ENCODE measurements at regions not wholly inside any gene's neighbourhood (a gene's known extent, or its start where the extent isn't known, plus 50 kb on each side); places are given as distances from the start of the nearest gene placed in this dataset.

DNA sequence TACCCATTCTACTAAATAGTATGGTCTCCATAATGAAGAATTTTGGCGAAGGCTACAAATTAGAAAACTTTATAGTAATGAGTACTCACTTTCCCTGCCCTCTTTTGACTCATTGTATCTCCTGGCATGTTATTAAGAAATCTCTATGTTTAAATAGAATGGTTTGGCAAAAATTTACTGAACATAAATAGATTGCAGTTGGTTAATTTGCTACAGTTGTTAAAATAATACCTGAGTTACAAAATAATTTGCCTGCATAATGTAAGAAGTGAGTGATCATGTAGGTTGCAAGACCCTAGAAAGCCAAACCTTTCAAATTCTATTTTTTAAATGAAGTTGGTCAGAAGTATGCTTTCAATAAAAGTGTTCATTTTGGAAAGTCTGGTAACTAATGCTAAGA, 176.8 kb upstream of the AHR start:
- WGBS, 2 experiments (ENCODE audit: extremely low coverage in 1 of 2, insufficient coverage in 1 of 2, insufficient read length in 1 of 2, insufficient replicate concordance in 2 of 2, low coverage in 1 of 2, low lambda C conversion rate in 2 of 2, missing lambda C conversion rate in 1 of 2) = 95% methylated on average over 1 of the region's 1 CpG; no CpG with 5 or more reads in 1 of the 2 experiments
- TF ChIP-seq JUND (IDR thresholded peaks at IDR 0.05; ENCODE audit: low read length) (no peak), TAF7 (optimal IDR thresholded peaks at IDR 0.05; ENCODE audit: borderline replicate concordance, low read depth, low read length) (no peak), GTF2F1 (IDR thresholded peaks at IDR 0.05; ENCODE audit: borderline replicate concordance, low read depth, low read length) (no peak), CTBP2 (IDR thresholded peaks at IDR 0.05; ENCODE audit: borderline replicate concordance, insufficient read depth, insufficient read length, low read length) (no peak), RNF2 (IDR thresholded peaks at IDR 0.05; ENCODE audit: borderline replicate concordance, low read depth, low read length, missing control alignments, poor library complexity, severe bottlenecking) (no peak), HDAC2 (IDR thresholded peaks at IDR 0.05; ENCODE audit: borderline replicate concordance in 1 of 2, low read depth in 2 of 2, low read length in 2 of 2) (no peak), MAX (IDR thresholded peaks at IDR 0.05) (no peak), POU5F1 (IDR thresholded peaks at IDR 0.05; ENCODE audit: low read depth, low read length) (no peak), SP4 (IDR thresholded peaks at IDR 0.05; ENCODE audit: low read length) (no peak)
- TF ChIP-seq, protein P1, sequence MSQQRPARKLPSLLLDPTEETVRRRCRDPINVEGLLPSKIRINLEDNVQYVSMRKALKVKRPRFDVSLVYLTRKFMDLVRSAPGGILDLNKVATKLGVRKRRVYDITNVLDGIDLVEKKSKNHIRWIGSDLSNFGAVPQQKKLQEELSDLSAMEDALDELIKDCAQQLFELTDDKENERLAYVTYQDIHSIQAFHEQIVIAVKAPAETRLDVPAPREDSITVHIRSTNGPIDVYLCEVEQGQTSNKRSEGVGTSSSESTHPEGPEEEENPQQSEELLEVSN (IDR thresholded peaks at IDR 0.05) = no peak
- TF ChIP-seq, protein P2, sequence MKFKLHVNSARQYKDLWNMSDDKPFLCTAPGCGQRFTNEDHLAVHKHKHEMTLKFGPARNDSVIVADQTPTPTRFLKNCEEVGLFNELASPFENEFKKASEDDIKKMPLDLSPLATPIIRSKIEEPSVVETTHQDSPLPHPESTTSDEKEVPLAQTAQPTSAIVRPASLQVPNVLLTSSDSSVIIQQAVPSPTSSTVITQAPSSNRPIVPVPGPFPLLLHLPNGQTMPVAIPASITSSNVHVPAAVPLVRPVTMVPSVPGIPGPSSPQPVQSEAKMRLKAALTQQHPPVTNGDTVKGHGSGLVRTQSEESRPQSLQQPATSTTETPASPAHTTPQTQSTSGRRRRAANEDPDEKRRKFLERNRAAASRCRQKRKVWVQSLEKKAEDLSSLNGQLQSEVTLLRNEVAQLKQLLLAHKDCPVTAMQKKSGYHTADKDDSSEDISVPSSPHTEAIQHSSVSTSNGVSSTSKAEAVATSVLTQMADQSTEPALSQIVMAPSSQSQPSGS (IDR thresholded peaks at IDR 0.05; ENCODE audit: low read length) = no peak

More for the DNA sequence above, 176.8 kb upstream of the AHR start:
- Histone ChIP-seq H4K20me1 (replicated peaks in 1 of 2; ENCODE audit: control insufficient read depth in 1 of 2, insufficient read depth in 2 of 2, low read length in 2 of 2) (no peaks in the 10 kb centered on the region), H2BK5ac (ENCODE audit: low read depth, low read length) (no peak overlapping the region), H3K79me1 (ENCODE audit: low read depth, low read length) (no peaks in the 10 kb centered on the region), H3K4me2 (ENCODE audit: insufficient read depth in 1 of 2, low read depth in 2 of 2, low read length in 2 of 2) (no peak overlapping the region), H3K4me1 (replicated peaks in 1 of 4; ENCODE audit: control insufficient read depth in 3 of 4, insufficient read depth in 4 of 4, low read length in 3 of 4) (no peaks in the 10 kb centered on the region), H2BK20ac (ENCODE audit: low read length) (no peak overlapping the region), H3K23ac (ENCODE audit: insufficient read length) (no peak overlapping the region), H2AFZ (ENCODE audit: low read length) (no peak overlapping the region), H3K9ac (replicated peaks in 1 of 4; ENCODE audit: extremely low read depth in 1 of 4, low read depth in 3 of 4, low read length in 3 of 4) (no peak overlapping the region), H3K27me3 (replicated peaks in 1 of 4; ENCODE audit: control insufficient read depth in 3 of 4, extremely low read depth in 1 of 4, insufficient read depth in 3 of 4, low read length in 3 of 4) (no peaks in the 10 kb centered on the region), H3K14ac (ENCODE audit: insufficient read length) (no peak overlapping the region), H3K27ac (ENCODE audit: low read depth, low read length) (no peak overlapping the region), H3K18ac (ENCODE audit: extremely low read depth, low read length) (no peak overlapping the region), H4K5ac (ENCODE audit: insufficient read length, low read depth, low read length) (no peak overlapping the region), H3K36me3 (ENCODE audit: control insufficient read depth in 2 of 4, insufficient read depth in 4 of 4, low read length in 3 of 4) (no peaks in the 10 kb centered on the region), H4K91ac (replicated peaks; ENCODE audit: insufficient read length, low read length) (no peak overlapping the region), H3K9me3 (ENCODE audit: insufficient read depth in 2 of 2, low read depth in 1 of 2, low read length in 1 of 2) (no peaks in the 10 kb centered on the region), H3K23me2 (ENCODE audit: low read depth, low read length) (no peaks in the 10 kb centered on the region; the same call in 1 of the 2 replicates), H2BK120ac (replicated peaks; ENCODE audit: low read depth, low read length) (no peak overlapping the region), H3K56ac (replicated peaks; ENCODE audit: insufficient read length, low read depth, low read length) (no peak overlapping the region), H2AK5ac (ENCODE audit: low read depth, low read length) (no peak overlapping the region), H2BK12ac (ENCODE audit: low read depth, low read length) (no peak overlapping the region), H3K4ac (replicated peaks; ENCODE audit: insufficient read length, low read depth, low read length) (no peak overlapping the region), H3K4me3 (ENCODE audit: extremely low read depth in 1 of 4, insufficient read depth in 2 of 4, low read depth in 3 of 4, low read length in 4 of 4) (no peak overlapping the region), H2BK15ac (ENCODE audit: low read length) (no peak overlapping the region), H3K79me2 (ENCODE audit: control insufficient read depth in 1 of 2, insufficient read depth in 2 of 2, low read length in 2 of 2) (no peaks in the 10 kb centered on the region), H4K8ac (ENCODE audit: extremely low read depth, insufficient read depth, low read length) (no peak overlapping the region)
- DNase-seq (ENCODE audit: low read depth in 1 of 2, low spot score in 2 of 2) (no peak), FAIRE-seq (no peak)
- ChIA-PET POLR2A (ENCODE audit: partially characterized antibody) (no interaction called here), CTCF (ENCODE audit: partially characterized antibody) (no interaction called here)
